K562 (cell line): ENCODE measurements at regions not wholly inside any gene's neighbourhood (a gene's known extent, or its start where the extent isn't known, plus 50 kb on each side); places are given as distances from the start of the nearest gene placed in this dataset.

Experiments used
- ARID2 ChIP-seq: fragments of 450-650 bp; IDR thresholded peaks from 2 replicates; pipeline ENCODE4 v1.6.1; 2017; ENCODE audit warnings: antibody characterized with exemption, mild to moderate bottlenecking
- CREB3 ChIP-seq: fragments of 450-650 bp; conservative IDR thresholded peaks from 2 replicates; pipeline ENCODE4 v1.6.1; 2016; ENCODE audit warnings: missing genetic modification characterization, low read depth, mild to moderate bottlenecking, missing compliant biosample characterization, moderate library complexity
- CREM ChIP-seq: IDR thresholded peaks from 2 replicates; pipeline ENCODE4 v1.6.1; 2014; ENCODE audit warnings: antibody characterized with exemption, low read depth
- ETS1 ChIP-seq: conservative IDR thresholded peaks from 2 replicates; pipeline ENCODE4 v1.6.1; 2011; ENCODE audit warnings: low read depth, mild to moderate bottlenecking, low read length; ENCODE audit not compliant: control insufficient read depth
- FOXJ3 ChIP-seq: sonication (generic); formaldehyde crosslinking; IDR thresholded peaks from 2 replicates; pipeline ENCODE4 v1.4.0; 2020; ENCODE audit warnings: mild to moderate bottlenecking, missing genetic modification reagents
- HMGN3 ChIP-seq: IDR thresholded peaks from 2 replicates; pipeline ENCODE4 v1.6.1; 2011; ENCODE audit warnings: borderline replicate concordance, low read depth, mild to moderate bottlenecking, mixed read lengths, low read length; ENCODE audit not compliant: insufficient read length; ENCODE audit errors: extremely low read depth
- IFI16 ChIP-seq: fragments of 250-450 bp; sonication (Bioruptor Pico); IDR thresholded peaks from 2 replicates; pipeline ENCODE4 v2.1.2; 2022; ENCODE audit warnings: mild to moderate bottlenecking, inconsistent platforms
- MAX ChIP-seq: sonication (generic); formaldehyde crosslinking; IDR thresholded peaks from 2 replicates; pipeline ENCODE4 v1.9.0; 2022; ENCODE audit warnings: mild to moderate bottlenecking, missing genetic modification reagents
- SP1 ChIP-seq: sonication (generic); formaldehyde crosslinking; IDR thresholded peaks from 2 replicates; pipeline ENCODE4 v1.8.1; 2022; ENCODE audit warnings: mild to moderate bottlenecking, missing genetic modification reagents
- ZKSCAN1 ChIP-seq: fragments of 150-350 bp; IDR thresholded peaks from 2 replicates; pipeline ENCODE4 v1.6.1; 2016; ENCODE audit warnings: low read depth, low read length
- ZNF174 ChIP-seq: fragments of 250-450 bp; sonication (Bioruptor Pico); IDR thresholded peaks from 2 replicates; pipeline ENCODE4 v1.4.0; 2020; ENCODE audit warnings: mild to moderate bottlenecking
- ZNF318 ChIP-seq, 2 experiments: fragments of 450-650 bp; IDR thresholded peaks; 2 replicates each; pipeline ENCODE4 v1.6.1; 2016; ENCODE audit warnings: mild to moderate bottlenecking in 2 of 2, borderline replicate concordance in 1 of 2, low read depth in 1 of 2, moderate library complexity in 1 of 2

- TF ChIP-seq ETS1, result no peak
- no peak for TF ChIP-seq IFI16 (CRISPR knock-in tag)
- no peak for TF ChIP-seq ZKSCAN1
- no peak for TF ChIP-seq SP1
- no peak for TF ChIP-seq HMGN3
- no peak for TF ChIP-seq ZNF318 (IDR thresholded peaks at IDR 0.05; ENCODE audit: borderline replicate concordance in 1 of 2, low read depth in 1 of 2)
- no peak for TF ChIP-seq ZNF174
- no peak for TF ChIP-seq FOXJ3 (CRISPR knock-in tag)
- no peak for TF ChIP-seq CREM
- TF ChIP-seq CREB3, result no peak
- TF ChIP-seq MAX (CRISPR knock-in tag), result no peak
- no peak for TF ChIP-seq ARID2
These were observed 1066.1 kb upstream of the SORCS1 start (continued) for GRCh38 chr10:108230478-108231170.
